H1 (cell line): ENCODE measurements at regions not wholly inside any gene's neighbourhood (a gene's known extent, or its start where the extent isn't known, plus 50 kb on each side); places are given as distances from the start of the nearest gene placed in this dataset.

Source experiments
- CTCF ChIA-PET: fragments of 300-600 bp; sonication (Branson Sonifier 250); formaldehyde crosslinking; loops from one replicate; lab custom pipeline; 2021; ENCODE audit not compliant: partially characterized antibody; lab: Charles Lee
- POLR2A ChIA-PET: fragments of 300-600 bp; sonication (Branson Sonifier 250); formaldehyde crosslinking; loops from one replicate; lab custom pipeline; 2021; ENCODE audit warnings: inconsistent platforms; ENCODE audit not compliant: partially characterized antibody; lab: Charles Lee
- DNase-seq, 2 experiments: peaks; one replicate each; pipeline versions ENCODE4 v3.0.0 to v3.0.0-alpha.2; 2010 to 2022; ENCODE audit warnings: low spot score in 2 of 2, low read depth in 1 of 2, mixed read lengths in 1 of 2
- FAIRE-seq: peaks from 2 replicates; lab custom pipeline; 2011; peaks lifted over from hg19 to GRCh38; lab: Jason Lieb, UNC
- H2AFZ ChIP-seq: 2 replicates; pipeline ENCODE4 v1.8.1; 2012; ENCODE audit warnings: low read length, inconsistent platforms
- H2AK5ac ChIP-seq: 2 replicates; pipeline ENCODE4 v1.6.1; 2013; ENCODE audit warnings: low read depth, low read length
- H2BK120ac ChIP-seq: replicated peaks from 2 replicates; pipeline ENCODE3; 2013; ENCODE audit warnings: low read depth, low read length, inconsistent platforms
- H2BK12ac ChIP-seq: 2 replicates; pipeline ENCODE4 v1.6.1; 2013; ENCODE audit warnings: low read depth, low read length
- H2BK15ac ChIP-seq: 2 replicates; pipeline ENCODE4 v1.6.1; 2013; ENCODE audit warnings: low read length
- H2BK20ac ChIP-seq: 2 replicates; pipeline ENCODE4 v1.6.1; 2013; ENCODE audit warnings: low read length
- H2BK5ac ChIP-seq: 2 replicates; pipeline ENCODE4 v1.6.1; 2013; ENCODE audit warnings: low read depth, low read length
- H3K14ac ChIP-seq: 2 replicates; pipeline ENCODE4 v1.6.1; 2013; ENCODE audit warnings: inconsistent platforms; ENCODE audit not compliant: insufficient read length
- H3K18ac ChIP-seq: 2 replicates; pipeline ENCODE4 v1.6.1; 2013; ENCODE audit warnings: low read length; ENCODE audit errors: extremely low read depth
- H3K23ac ChIP-seq: 2 replicates; pipeline ENCODE4 v1.6.1; 2013; ENCODE audit warnings: inconsistent platforms; ENCODE audit not compliant: insufficient read length
- H3K23me2 ChIP-seq: 2 replicates; pipeline ENCODE4 v1.6.1; 2013; ENCODE audit warnings: low read depth, low read length
- H3K27ac ChIP-seq: 2 replicates; pipeline ENCODE4 v1.6.1; 2011; ENCODE audit warnings: low read depth, low read length, inconsistent platforms
- H3K27me3 ChIP-seq, 4 experiments: replicated peaks in 1 of 4; 1 replicate in 1 of 4; 2 replicates in 3 of 4; pipeline versions ENCODE4 v1.6.1 to v1.8.1; 2011 to 2013; ENCODE audit warnings: low read length in 3 of 4, mild to moderate bottlenecking in 3 of 4, inconsistent platforms in 2 of 4, mixed read lengths in 2 of 4, moderate library complexity in 1 of 4; ENCODE audit not compliant: control insufficient read depth in 3 of 4, insufficient read depth in 3 of 4; ENCODE audit errors: extremely low read depth in 1 of 4
- H3K36me3 ChIP-seq, 4 experiments: 2 replicates each; pipeline versions ENCODE4 v1.6.1 to v1.8.1; 2011 to 2013; ENCODE audit warnings: mild to moderate bottlenecking in 4 of 4, low read length in 3 of 4, moderate library complexity in 2 of 4, control low read depth in 1 of 4, inconsistent platforms in 1 of 4; ENCODE audit not compliant: insufficient read depth in 4 of 4, control insufficient read depth in 2 of 4
- H3K4ac ChIP-seq: replicated peaks from 2 replicates; pipeline ENCODE3; 2013; ENCODE audit warnings: low read length, low read depth, mixed read lengths, inconsistent platforms; ENCODE audit not compliant: insufficient read length
- H3K4me1 ChIP-seq, 4 experiments: replicated peaks in 1 of 4; 1 replicate in 1 of 4; 2 replicates in 3 of 4; pipeline versions ENCODE4 v1.6.1 to v1.8.1; 2011 to 2013; ENCODE audit warnings: low read length in 3 of 4, inconsistent platforms in 2 of 4, mixed read lengths in 1 of 4; ENCODE audit not compliant: insufficient read depth in 4 of 4, control insufficient read depth in 3 of 4
- H3K4me2 ChIP-seq, 2 experiments: 2 replicates each; pipeline versions ENCODE4 v1.6.1 to v1.8.1; 2011 to 2013; ENCODE audit warnings: low read depth in 2 of 2, low read length in 2 of 2, control low read depth in 1 of 2, inconsistent platforms in 1 of 2, mild to moderate bottlenecking in 1 of 2; ENCODE audit not compliant: insufficient read depth in 1 of 2
- H3K4me3 ChIP-seq, 4 experiments: fragments of 200-600, 300-600 bp in 1 of 4; sonication (generic), shearing (Covaris generic), sonication (Bioruptor Twin) in 1 of 4; 2 replicates each; pipeline versions ENCODE4 v1.5.1 to v1.8.1; 2011 to 2016; ENCODE audit warnings: low read length in 4 of 4, low read depth in 3 of 4, control low read depth in 2 of 4, inconsistent platforms in 2 of 4, mild to moderate bottlenecking in 2 of 4, mixed read lengths in 1 of 4, moderate library complexity in 1 of 4; ENCODE audit not compliant: insufficient read depth in 2 of 4; ENCODE audit errors: extremely low read depth in 1 of 4
- H3K56ac ChIP-seq: replicated peaks from 2 replicates; pipeline ENCODE3; 2013; ENCODE audit warnings: low read depth, mild to moderate bottlenecking, mixed read lengths, low read length, inconsistent platforms; ENCODE audit not compliant: insufficient read length
- H3K79me1 ChIP-seq: 2 replicates; pipeline ENCODE4 v1.6.1; 2013; ENCODE audit warnings: low read depth, low read length, control low read depth
- H3K79me2 ChIP-seq, 2 experiments: 2 replicates each; pipeline versions ENCODE4 v1.6.1 to v1.8.1; 2012 to 2013; ENCODE audit warnings: low read length in 2 of 2, mild to moderate bottlenecking in 2 of 2, inconsistent platforms in 1 of 2; ENCODE audit not compliant: insufficient read depth in 2 of 2, control insufficient read depth in 1 of 2
- H3K9ac ChIP-seq, 4 experiments: replicated peaks in 1 of 4; 1 replicate in 1 of 4; 2 replicates in 3 of 4; pipeline versions ENCODE4 v1.6.1 to v1.8.1; 2011 to 2013; ENCODE audit warnings: low read depth in 3 of 4, low read length in 3 of 4, control low read depth in 2 of 4, mild to moderate bottlenecking in 2 of 4, moderate library complexity in 2 of 4, inconsistent platforms in 1 of 4; ENCODE audit errors: extremely low read depth in 1 of 4
- H3K9me3 ChIP-seq, 2 experiments: 2 replicates each; pipeline versions ENCODE4 v1.6.1 to v1.8.1; 2012 to 2013; ENCODE audit warnings: mild to moderate bottlenecking in 2 of 2, moderate library complexity in 2 of 2, control low read depth in 1 of 2, inconsistent platforms in 1 of 2, low read depth in 1 of 2, low read length in 1 of 2, mixed read lengths in 1 of 2; ENCODE audit not compliant: insufficient read depth in 2 of 2
- H4K20me1 ChIP-seq, 2 experiments: replicated peaks in 1 of 2; 2 replicates each; pipeline versions ENCODE3 to v1.8.1; 2011 to 2013; ENCODE audit warnings: inconsistent platforms in 2 of 2, low read length in 2 of 2, mild to moderate bottlenecking in 1 of 2; ENCODE audit not compliant: insufficient read depth in 2 of 2, control insufficient read depth in 1 of 2
- H4K5ac ChIP-seq: 2 replicates; pipeline ENCODE4 v1.6.1; 2013; ENCODE audit warnings: low read length, low read depth, mixed read lengths, inconsistent platforms; ENCODE audit not compliant: insufficient read length
- H4K8ac ChIP-seq: 2 replicates; pipeline ENCODE4 v1.8.0; 2013; ENCODE audit warnings: mild to moderate bottlenecking, moderate library complexity, low read length, inconsistent platforms; ENCODE audit not compliant: insufficient read depth; ENCODE audit errors: extremely low read depth
- H4K91ac ChIP-seq: replicated peaks from 2 replicates; pipeline ENCODE3; 2013; ENCODE audit warnings: low read length, mixed read lengths, inconsistent platforms; ENCODE audit not compliant: insufficient read length
- CEBPB ChIP-seq: IDR thresholded peaks from 2 replicates; pipeline ENCODE4 v1.6.1; 2012; ENCODE audit warnings: low read depth, low read length
- CTBP2 ChIP-seq: IDR thresholded peaks from 2 replicates; pipeline ENCODE4 v1.7.0; 2011; ENCODE audit warnings: borderline replicate concordance, mild to moderate bottlenecking, moderate library complexity, mixed read lengths, low read length; ENCODE audit not compliant: insufficient read depth, insufficient read length
- EZH2 ChIP-seq: fragments of 200-600 bp; sonication (generic); IDR thresholded peaks from 2 replicates; pipeline ENCODE4 v1.7.1; 2012; ENCODE audit warnings: low read depth, mild to moderate bottlenecking, moderate library complexity, low read length, inconsistent platforms; ENCODE audit not compliant: severe bottlenecking
- FOSL1 ChIP-seq: IDR thresholded peaks from 2 replicates; pipeline ENCODE4 v1.6.1; 2011; ENCODE audit warnings: mild to moderate bottlenecking, low read depth, low read length, moderate library complexity; ENCODE audit not compliant: insufficient read depth
- HDAC6 ChIP-seq: IDR thresholded peaks from one replicate; pipeline ENCODE4 v1.7.1; 2012; ENCODE audit warnings: low read depth, mild to moderate bottlenecking, inconsistent platforms, low read length, moderate library complexity
- JUN ChIP-seq: IDR thresholded peaks from 2 replicates; pipeline ENCODE4 v1.6.1; 2011; ENCODE audit warnings: low read depth, mild to moderate bottlenecking, improper control_type of control experiment, low read length
- POLR2A ChIP-seq, 2 experiments: IDR thresholded peaks; 1 replicate in 1 of 2; 2 replicates in 1 of 2; pipeline ENCODE4 v1.6.1; 2011; ENCODE audit warnings: low read depth in 2 of 2, low read length in 2 of 2, mild to moderate bottlenecking in 2 of 2; ENCODE audit errors: control extremely low read depth in 1 of 2
- POU5F1 ChIP-seq: IDR thresholded peaks from 2 replicates; pipeline ENCODE4 v1.6.1; 2011; ENCODE audit warnings: low read depth, mild to moderate bottlenecking, low read length, moderate library complexity
- RAD21 ChIP-seq, 2 experiments: IDR thresholded peaks in 1 of 2; conservative IDR thresholded peaks in 1 of 2; 2 replicates each; pipeline ENCODE4 v1.6.1; 2011; ENCODE audit warnings: low read depth in 2 of 2, low read length in 2 of 2, improper control_type of control experiment in 1 of 2, inconsistent platforms in 1 of 2, mild to moderate bottlenecking in 1 of 2, moderate library complexity in 1 of 2
- SAP30 ChIP-seq: fragments of 300-600 bp; sonication (generic); IDR thresholded peaks from 2 replicates; pipeline ENCODE4 v1.7.1; 2012; ENCODE audit warnings: low read length, moderate library complexity, mild to moderate bottlenecking, inconsistent platforms; ENCODE audit not compliant: insufficient read depth, insufficient replicate concordance
- SP2 ChIP-seq: IDR thresholded peaks from 2 replicates; pipeline ENCODE4 v1.6.1; 2012; ENCODE audit warnings: mild to moderate bottlenecking, low read length, inconsistent platforms
- SUZ12 ChIP-seq: fragments of 200-600 bp; sonication (generic); IDR thresholded peaks from 2 replicates; pipeline ENCODE4 v1.6.1; 2012; ENCODE audit warnings: mild to moderate bottlenecking, inconsistent platforms, low read length, moderate library complexity, mixed read lengths
- TBP ChIP-seq: IDR thresholded peaks from 2 replicates; pipeline ENCODE4 v1.6.1; 2011; ENCODE audit warnings: low read depth, low read length, improper control_type of control experiment
- WGBS, 2 experiments: shearing (Covaris generic) in 1 of 2; methylation state at CpG; one replicate each; pipeline versions ENCODE4 v1.1.6 to v1.1.7; 2013 to 2015; ENCODE audit warnings: low lambda C conversion rate in 2 of 2, mixed read lengths in 2 of 2, inconsistent platforms in 1 of 2, low coverage in 1 of 2, missing lambda C conversion rate in 1 of 2; ENCODE audit not compliant: insufficient replicate concordance in 2 of 2, insufficient coverage in 1 of 2, insufficient read length in 1 of 2; ENCODE audit errors: extremely low coverage in 1 of 2, missing lambda C conversion rate in 1 of 2; 5-methylcytosine and 5-hydroxymethylcytosine counted together
- TF ChIP-seq, protein P1 (sequence below): IDR thresholded peaks from 2 replicates; pipeline ENCODE4 v1.6.1; 2012; ENCODE audit warnings: inconsistent platforms

DNA sequence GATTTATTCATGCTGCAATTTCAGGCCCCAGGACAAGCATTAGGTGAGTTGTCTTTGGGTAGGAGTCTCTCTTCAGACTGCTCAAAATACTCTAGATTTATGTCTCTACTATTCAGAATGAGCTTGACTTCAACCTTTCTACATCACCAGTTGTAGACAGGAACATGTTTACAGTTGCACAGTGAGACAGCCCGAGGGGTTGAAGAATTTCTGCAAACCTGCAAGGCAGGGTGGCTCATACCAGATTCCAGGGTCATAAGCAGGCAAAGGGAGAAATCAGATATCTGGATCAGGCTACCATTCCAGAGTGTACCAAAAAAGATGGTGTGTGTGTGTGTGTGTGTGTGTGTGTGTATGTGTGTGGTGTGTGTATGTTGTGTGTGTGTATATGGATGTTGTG is 112.4 kb downstream of the SPP2 start:
- no peak overlapping the region for H2AFZ ChIP-seq
- no peak overlapping the region for H2BK15ac ChIP-seq
- FAIRE-seq (no peak), DNase-seq (no peak)
- WGBS, 2 experiments = 92% methylated on average over 1 of the region's 1 CpG; no CpG with 5 or more reads in 1 of the 2 experiments
- no peaks in the 10 kb centered on the region for H3K36me3 ChIP-seq
- H3K27ac ChIP-seq = no peak overlapping the region
- ChIA-PET POLR2A (no interaction called here), CTCF (interaction anchor here (0.7 kb wide), 1 partner anchor 686 kb away, joined by 3 read pairs; no protein-coding TSS in a partner anchor)
- no peaks in the 10 kb centered on the region for H3K79me2 ChIP-seq
- H3K4ac ChIP-seq = no peak overlapping the region
- no peak overlapping the region for H3K9ac ChIP-seq
- no peaks in the 10 kb centered on the region for H3K9me3 ChIP-seq
- H3K23me2 ChIP-seq = peaks cover 3% of the 10 kb centered on the region; the same call in 1 of the 2 replicates
- no peak overlapping the region for H4K91ac ChIP-seq
- no peak overlapping the region for H2BK20ac ChIP-seq
- H3K4me1 ChIP-seq = peaks cover 0 to 3% (median 1%) of the 10 kb centered on the region in 4 experiments; a peak in 2 of 7 replicates
- H3K79me1 ChIP-seq = no peaks in the 10 kb centered on the region
- H2BK12ac ChIP-seq = no peak overlapping the region
- no peaks in the 10 kb centered on the region for H3K27me3 ChIP-seq
- H3K4me3 ChIP-seq = no peak overlapping the region
- H3K14ac ChIP-seq = no peak overlapping the region
- no peak overlapping the region for H4K8ac ChIP-seq
- peak overlapping the region; percentile 26 for H3K56ac ChIP-seq
- no peaks in the 10 kb centered on the region for H4K20me1 ChIP-seq
- H2BK120ac ChIP-seq = no peak overlapping the region
- no peak overlapping the region for H3K23ac ChIP-seq
- no peak overlapping the region for H2BK5ac ChIP-seq
- H2AK5ac ChIP-seq = no peak overlapping the region
- no peak overlapping the region for H3K18ac ChIP-seq
- no peak overlapping the region for H3K4me2 ChIP-seq
- H4K5ac ChIP-seq = no peak overlapping the region
- TF ChIP-seq POU5F1 = no peak
- no peak for TF ChIP-seq TBP
- TF ChIP-seq JUN = no peak
- TF ChIP-seq, protein P1, sequence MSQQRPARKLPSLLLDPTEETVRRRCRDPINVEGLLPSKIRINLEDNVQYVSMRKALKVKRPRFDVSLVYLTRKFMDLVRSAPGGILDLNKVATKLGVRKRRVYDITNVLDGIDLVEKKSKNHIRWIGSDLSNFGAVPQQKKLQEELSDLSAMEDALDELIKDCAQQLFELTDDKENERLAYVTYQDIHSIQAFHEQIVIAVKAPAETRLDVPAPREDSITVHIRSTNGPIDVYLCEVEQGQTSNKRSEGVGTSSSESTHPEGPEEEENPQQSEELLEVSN = no peak
- TF ChIP-seq RAD21 (IDR thresholded peaks at IDR 0.05 in 1 of 2, conservative IDR thresholded peaks at IDR 0.05 in 1 of 2; ENCODE audit: low read depth in 2 of 2, low read length in 2 of 2) = no peak
- TF ChIP-seq SUZ12 = no peak
- TF ChIP-seq EZH2 = no peak
- no peak for TF ChIP-seq POLR2A (IDR thresholded peaks at IDR 0.05; ENCODE audit: control extremely low read depth in 1 of 2, low read depth in 2 of 2, low read length in 2 of 2)
- TF ChIP-seq FOSL1 = no peak
- TF ChIP-seq CTBP2 = no peak
- TF ChIP-seq SP2 = no peak
- no peak for TF ChIP-seq CEBPB
- TF ChIP-seq SAP30 = no peak
- TF ChIP-seq HDAC6 = no peak
